IMR-90 (cell line): ENCODE measurements at regions not wholly inside any gene's neighbourhood (a gene's known extent, or its start where the extent isn't known, plus 50 kb on each side); places are given as distances from the start of the nearest gene placed in this dataset.

Source experiments
- BHLHE40 ChIP-seq: fragments of 150-350 bp; IDR thresholded peaks from 2 replicates; pipeline ENCODE4 v1.6.1; 2016; ENCODE audit warnings: mild to moderate bottlenecking, low read depth, low read length
- CEBPB ChIP-seq: IDR thresholded peaks from 2 replicates; pipeline ENCODE4 v1.6.1; 2012; ENCODE audit warnings: low read depth, low read length, improper control_type of control experiment
- CHD1 ChIP-seq: IDR thresholded peaks from 2 replicates; pipeline ENCODE4 v1.6.1; 2012; ENCODE audit warnings: low read depth, low read length, improper control_type of control experiment
- FOS ChIP-seq: fragments of 150-350 bp; IDR thresholded peaks from 2 replicates; pipeline ENCODE4 v1.6.1; 2016; ENCODE audit warnings: low read depth, low read length
- MAFK ChIP-seq: IDR thresholded peaks from 2 replicates; pipeline ENCODE4 v1.6.1; 2012; ENCODE audit warnings: low read depth, low read length, improper control_type of control experiment
- MAZ ChIP-seq: IDR thresholded peaks from 2 replicates; pipeline ENCODE4 v1.6.1; 2012; ENCODE audit warnings: low read depth, mild to moderate bottlenecking, low read length, improper control_type of control experiment, moderate library complexity, borderline replicate concordance
- MXI1 ChIP-seq: IDR thresholded peaks from 2 replicates; pipeline ENCODE4 v1.6.1; 2012; ENCODE audit warnings: low read depth, mild to moderate bottlenecking, low read length, moderate library complexity, borderline replicate concordance
- POLR2A ChIP-seq: IDR thresholded peaks from 2 replicates; pipeline ENCODE4 v1.6.1; 2012; ENCODE audit warnings: mild to moderate bottlenecking, low read depth, low read length
- RAD21 ChIP-seq: IDR thresholded peaks from 2 replicates; pipeline ENCODE4 v1.6.1; 2012; ENCODE audit warnings: low read length, improper control_type of control experiment
- RCOR1 ChIP-seq: IDR thresholded peaks from 2 replicates; pipeline ENCODE4 v1.6.1; 2012; ENCODE audit warnings: mild to moderate bottlenecking, low read length, improper control_type of control experiment; ENCODE audit not compliant: insufficient replicate concordance
- RFX5 ChIP-seq: IDR thresholded peaks from 2 replicates; pipeline ENCODE4 v1.8.0; 2012; ENCODE audit warnings: low read depth, mild to moderate bottlenecking, low read length, moderate library complexity
- SMC3 ChIP-seq: fragments of 150-350 bp; IDR thresholded peaks from 2 replicates; pipeline ENCODE4 v1.6.1; 2016; ENCODE audit warnings: low read depth, mild to moderate bottlenecking, antibody characterized with exemption, low read length, moderate library complexity
- TF ChIP-seq, protein P1 (sequence below): conservative IDR thresholded peaks from 2 replicates; pipeline ENCODE4 v1.5.1; 2012; ENCODE audit warnings: mild to moderate bottlenecking, low read depth, low read length, improper control_type of control experiment

DNA sequence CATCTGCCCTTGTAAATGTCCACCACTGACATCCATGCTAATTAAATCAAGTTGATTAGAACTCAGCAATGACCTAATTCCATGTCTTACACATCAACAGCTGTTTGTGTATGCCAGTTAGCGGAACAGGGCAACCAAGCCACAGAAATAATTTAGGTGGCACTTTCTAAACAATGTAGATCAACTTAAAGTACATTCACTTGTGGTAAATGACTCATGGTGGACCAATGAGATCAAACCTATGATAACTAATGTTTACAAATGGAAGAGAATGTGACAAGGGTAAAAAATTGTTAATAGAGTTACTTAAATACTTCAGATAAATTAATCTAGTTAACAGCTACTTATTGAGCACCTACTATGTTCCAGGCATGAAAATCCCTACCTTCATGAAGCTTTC, 63.1 kb upstream of the ICA1 start:
- TF ChIP-seq, protein P1, sequence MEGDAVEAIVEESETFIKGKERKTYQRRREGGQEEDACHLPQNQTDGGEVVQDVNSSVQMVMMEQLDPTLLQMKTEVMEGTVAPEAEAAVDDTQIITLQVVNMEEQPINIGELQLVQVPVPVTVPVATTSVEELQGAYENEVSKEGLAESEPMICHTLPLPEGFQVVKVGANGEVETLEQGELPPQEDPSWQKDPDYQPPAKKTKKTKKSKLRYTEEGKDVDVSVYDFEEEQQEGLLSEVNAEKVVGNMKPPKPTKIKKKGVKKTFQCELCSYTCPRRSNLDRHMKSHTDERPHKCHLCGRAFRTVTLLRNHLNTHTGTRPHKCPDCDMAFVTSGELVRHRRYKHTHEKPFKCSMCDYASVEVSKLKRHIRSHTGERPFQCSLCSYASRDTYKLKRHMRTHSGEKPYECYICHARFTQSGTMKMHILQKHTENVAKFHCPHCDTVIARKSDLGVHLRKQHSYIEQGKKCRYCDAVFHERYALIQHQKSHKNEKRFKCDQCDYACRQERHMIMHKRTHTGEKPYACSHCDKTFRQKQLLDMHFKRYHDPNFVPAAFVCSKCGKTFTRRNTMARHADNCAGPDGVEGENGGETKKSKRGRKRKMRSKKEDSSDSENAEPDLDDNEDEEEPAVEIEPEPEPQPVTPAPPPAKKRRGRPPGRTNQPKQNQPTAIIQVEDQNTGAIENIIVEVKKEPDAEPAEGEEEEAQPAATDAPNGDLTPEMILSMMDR = no peak
- TF ChIP-seq POLR2A (no peak), MAFK (no peak), CHD1 (no peak), FOS (no peak), BHLHE40 (no peak), SMC3 (no peak), RCOR1 (no peak), MXI1 (no peak), RAD21 (no peak), MAZ (no peak), CEBPB (no peak), RFX5 (no peak)
